H9 (cell line): ENCODE measurements at regions not wholly inside any gene's neighbourhood (a gene's known extent, or its start where the extent isn't known, plus 50 kb on each side); places are given as distances from the start of the nearest gene placed in this dataset.

Experiments
- DNase-seq: peaks from one replicate; pipeline ENCODE4 v3.0.0-alpha.2; 2017
- H2AFZ ChIP-seq: one replicate; pipeline ENCODE4 v1.6.1; 2013; ENCODE audit warnings: mild to moderate bottlenecking, low read length, control low read depth, moderate library complexity
- H2AK5ac ChIP-seq: 2 replicates; pipeline ENCODE4 v1.6.1; 2013; ENCODE audit warnings: low read length, control low read depth, mixed read lengths; ENCODE audit not compliant: insufficient read length
- H2BK120ac ChIP-seq: one replicate; pipeline ENCODE4 v1.6.1; 2013; ENCODE audit warnings: low read depth, mild to moderate bottlenecking, low read length, control low read depth, inconsistent platforms; ENCODE audit not compliant: poor library complexity, severe bottlenecking
- H2BK12ac ChIP-seq: 2 replicates; pipeline ENCODE4 v1.6.1; 2013; ENCODE audit warnings: low read length, control low read depth, mixed read lengths, low read depth; ENCODE audit not compliant: insufficient read length
- H2BK15ac ChIP-seq: 2 replicates; pipeline ENCODE4 v1.6.1; 2013; ENCODE audit warnings: low read depth, low read length, control low read depth
- H2BK20ac ChIP-seq: one replicate; pipeline ENCODE4 v1.6.1; 2013; ENCODE audit warnings: low read depth, mild to moderate bottlenecking, low read length, control low read depth, inconsistent platforms; ENCODE audit not compliant: poor library complexity, severe bottlenecking
- H2BK5ac ChIP-seq: 2 replicates; pipeline ENCODE4 v1.6.1; 2013; ENCODE audit warnings: low read length, control low read depth, mixed read lengths; ENCODE audit not compliant: insufficient read length
- H3K14ac ChIP-seq: 2 replicates; pipeline ENCODE4 v1.6.1; 2013; ENCODE audit warnings: low read length, control low read depth; ENCODE audit not compliant: insufficient read depth
- H3K18ac ChIP-seq: 2 replicates; pipeline ENCODE4 v1.6.1; 2013; ENCODE audit warnings: low read depth, mild to moderate bottlenecking, mixed read lengths, low read length, control low read depth; ENCODE audit not compliant: insufficient read length
- H3K23ac ChIP-seq: 2 replicates; pipeline ENCODE4 v1.6.1; 2013; ENCODE audit warnings: low read length, control low read depth, mixed read lengths, low read depth; ENCODE audit not compliant: insufficient read length
- H3K23me2 ChIP-seq: 2 replicates; pipeline ENCODE4 v1.6.1; 2013; ENCODE audit warnings: low read depth, mild to moderate bottlenecking, mixed read lengths, low read length, control low read depth; ENCODE audit not compliant: insufficient read length, poor library complexity, severe bottlenecking
- H3K27ac ChIP-seq: 2 replicates; pipeline ENCODE4 v1.5.1; 2013; ENCODE audit warnings: low read length, control low read depth, mixed read lengths, low read depth; ENCODE audit not compliant: insufficient read length
- H3K27me3 ChIP-seq: 2 replicates; pipeline ENCODE4 v1.6.1; 2013; ENCODE audit warnings: low read length, control low read depth, inconsistent platforms; ENCODE audit not compliant: insufficient read depth
- H3K4ac ChIP-seq: 2 replicates; pipeline ENCODE4 v1.6.1; 2013; ENCODE audit warnings: low read depth, mild to moderate bottlenecking, control low read depth, inconsistent platforms, low read length, moderate library complexity
- H3K4me1 ChIP-seq: 2 replicates; pipeline ENCODE4 v1.6.1; 2013; ENCODE audit warnings: low read length, control low read depth, inconsistent platforms; ENCODE audit not compliant: insufficient read depth
- H3K4me2 ChIP-seq: 2 replicates; pipeline ENCODE4 v1.6.1; 2013; ENCODE audit warnings: low read length, control low read depth, mixed read lengths; ENCODE audit not compliant: insufficient read length, insufficient read depth
- H3K56ac ChIP-seq: 2 replicates; pipeline ENCODE4 v1.6.1; 2013; ENCODE audit warnings: low read depth, mild to moderate bottlenecking, mixed read lengths, low read length, control low read depth; ENCODE audit not compliant: insufficient read length
- H3K79me1 ChIP-seq: 2 replicates; pipeline ENCODE4 v1.6.1; 2013; ENCODE audit warnings: low read depth, mild to moderate bottlenecking, moderate library complexity, low read length, control low read depth, inconsistent platforms; ENCODE audit not compliant: insufficient read depth, poor library complexity, severe bottlenecking
- H3K79me2 ChIP-seq: 2 replicates; pipeline ENCODE4 v1.6.1; 2013; ENCODE audit warnings: low read length, control low read depth, inconsistent platforms; ENCODE audit not compliant: insufficient read depth
- H3K9ac ChIP-seq: 2 replicates; pipeline ENCODE4 v1.6.1; 2013; ENCODE audit warnings: low read length, control low read depth, mixed read lengths; ENCODE audit not compliant: insufficient read length; ENCODE audit errors: extremely low read depth
- H3K9me3 ChIP-seq: one replicate; pipeline ENCODE4 v1.6.1; 2013; ENCODE audit warnings: low read depth, low read length, inconsistent platforms; ENCODE audit not compliant: control insufficient read depth
- H3T11ph ChIP-seq: one replicate; pipeline ENCODE4 v1.6.1; 2013; ENCODE audit warnings: mild to moderate bottlenecking, low read length, control low read depth, inconsistent platforms
- H4K20me1 ChIP-seq: one replicate; pipeline ENCODE4 v1.6.1; 2013; ENCODE audit not compliant: control insufficient read depth, insufficient read length, insufficient read depth
- H4K5ac ChIP-seq: 2 replicates; pipeline ENCODE4 v1.6.1; 2013; ENCODE audit warnings: low read depth, mild to moderate bottlenecking, mixed read lengths, low read length, control low read depth; ENCODE audit not compliant: insufficient read length
- H4K8ac ChIP-seq: replicated peaks from 2 replicates; pipeline ENCODE4 v1.6.1; 2013; ENCODE audit warnings: low read length, control low read depth, mixed read lengths, low read depth; ENCODE audit not compliant: insufficient read length
- H4K91ac ChIP-seq: 2 replicates; pipeline ENCODE4 v1.6.1; 2013; ENCODE audit warnings: low read depth, mild to moderate bottlenecking, moderate library complexity, mixed read lengths, low read length, control low read depth; ENCODE audit not compliant: insufficient read length
- H3K27ac Mint-ChIP-seq, 3 experiments: 2 replicates in 2 of 3; 3 replicates in 1 of 3; pipeline ENCODE4 v1.8.0; 2020 to 2021; ENCODE audit warnings: mixed read lengths in 3 of 3, mild to moderate bottlenecking in 1 of 3, moderate library complexity in 1 of 3
- H3K27me3 Mint-ChIP-seq: 2 replicates; pipeline ENCODE4 v1.8.0; 2021; ENCODE audit warnings: low read depth, mild to moderate bottlenecking, moderate library complexity, mixed read lengths
- H3K36me3 Mint-ChIP-seq, 3 experiments: 2 replicates in 2 of 3; 3 replicates in 1 of 3; pipeline ENCODE4 v1.8.0; 2020 to 2021; ENCODE audit warnings: low read depth in 3 of 3, mixed read lengths in 3 of 3; ENCODE audit not compliant: insufficient read depth in 1 of 3
- H3K4me1 Mint-ChIP-seq, 2 experiments: 2 replicates each; pipeline ENCODE4 v1.8.0; 2020; ENCODE audit warnings: mixed read lengths in 2 of 2
- H3K4me3 Mint-ChIP-seq, 2 experiments: 2 replicates in 1 of 2; 3 replicates in 1 of 2; pipeline ENCODE4 v1.8.0; 2020 to 2021; ENCODE audit warnings: mild to moderate bottlenecking in 2 of 2, mixed read lengths in 2 of 2, moderate library complexity in 1 of 2
- H3K9me3 Mint-ChIP-seq, 2 experiments: 2 replicates in 1 of 2; 3 replicates in 1 of 2; pipeline ENCODE4 v1.8.0; 2020; ENCODE audit warnings: mild to moderate bottlenecking in 2 of 2, mixed read lengths in 2 of 2, moderate library complexity in 1 of 2
- CTCF ChIP-seq: fragments of 200-600 bp; sonication (generic); conservative IDR thresholded peaks from 3 replicates; pipeline ENCODE4 v1.8.0; 2021; ENCODE audit warnings: antibody characterized with exemption, mild to moderate bottlenecking
- WGBS: extraction: QIAGEN DNeasy Blood & Tissue Kit; methylation state at CpG from one replicate; pipeline ENCODE4 v1.1.7; 2013; ENCODE audit warnings: missing lambda C conversion rate, low lambda C conversion rate, mixed read lengths; ENCODE audit not compliant: insufficient read length; ENCODE audit errors: extremely low coverage; 5-methylcytosine and 5-hydroxymethylcytosine counted together

- WGBS, result no CpG with 5 or more reads among the region's 4 CpGs
- H4K8ac ChIP-seq, result no peak overlapping the region
- Mint-ChIP-seq H3K27ac (no peak overlapping the region), H3K4me1 (peaks cover 0 to 4% of the 10 kb centered on the region in 2 experiments; a peak in 1 of 4 replicates), H3K36me3 (no peaks in the 10 kb centered on the region), H3K27me3 (no peaks in the 10 kb centered on the region), H3K4me3 (no peak overlapping the region), H3K9me3 (no peaks in the 10 kb centered on the region)
- no peak overlapping the region for H2BK20ac ChIP-seq
- H2BK5ac ChIP-seq, result no peak overlapping the region
- no peaks in the 10 kb centered on the region for H4K20me1 ChIP-seq
- no peaks in the 10 kb centered on the region for H3K79me2 ChIP-seq
- no peak for DNase-seq
- no peak overlapping the region for H3K27ac ChIP-seq
- H3K23me2 ChIP-seq, result no peaks in the 10 kb centered on the region
- no peaks in the 10 kb centered on the region for H3K9me3 ChIP-seq
- H3K79me1 ChIP-seq, result no peaks in the 10 kb centered on the region
- no peak overlapping the region for H4K5ac ChIP-seq
- H4K91ac ChIP-seq, result no peak overlapping the region
- H3K23ac ChIP-seq, result no peak overlapping the region
- H2BK120ac ChIP-seq, result no peak overlapping the region
- H2BK15ac ChIP-seq, result no peak overlapping the region
- no peak overlapping the region for H3K4ac ChIP-seq
- TF ChIP-seq CTCF, result no peak
- H3K4me1 ChIP-seq, result no peaks in the 10 kb centered on the region
- H3K4me2 ChIP-seq, result no peak overlapping the region
- no peak overlapping the region for H3K14ac ChIP-seq
- H2AK5ac ChIP-seq, result no peak overlapping the region
- no peak overlapping the region for H3T11ph ChIP-seq
- no peak overlapping the region for H3K56ac ChIP-seq
- H2BK12ac ChIP-seq, result no peak overlapping the region
- no peak overlapping the region for H2AFZ ChIP-seq
- no peak overlapping the region for H3K18ac ChIP-seq
- no peaks in the 10 kb centered on the region for H3K27me3 ChIP-seq
- no peak overlapping the region for H3K9ac ChIP-seq
These were observed 351.6 kb downstream of the KCNJ2 start for GRCh38 chr17:70520956-70521355.
